ENCODE measurements at regions not wholly inside any gene's neighbourhood (a gene's known extent, or its start where the extent isn't known, plus 50 kb on each side); places are given as distances from the start of the nearest gene placed in this dataset.

DNA sequence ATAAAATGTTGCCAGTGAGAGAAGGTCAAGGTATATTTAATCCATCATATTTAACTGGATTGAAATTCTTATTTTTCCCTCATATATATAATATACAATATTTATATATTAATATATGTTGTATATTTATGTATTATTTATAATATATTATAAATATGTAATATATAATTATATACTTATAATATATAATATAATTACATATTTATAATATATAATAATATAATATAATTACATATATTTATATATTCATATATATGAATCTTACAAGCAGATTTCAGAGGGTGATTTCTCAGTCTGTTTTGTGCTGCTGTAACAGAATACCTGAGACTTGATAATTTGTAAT, 52.7 kb upstream of the TLE3 start:
- no peak for DNase-seq

DNA sequence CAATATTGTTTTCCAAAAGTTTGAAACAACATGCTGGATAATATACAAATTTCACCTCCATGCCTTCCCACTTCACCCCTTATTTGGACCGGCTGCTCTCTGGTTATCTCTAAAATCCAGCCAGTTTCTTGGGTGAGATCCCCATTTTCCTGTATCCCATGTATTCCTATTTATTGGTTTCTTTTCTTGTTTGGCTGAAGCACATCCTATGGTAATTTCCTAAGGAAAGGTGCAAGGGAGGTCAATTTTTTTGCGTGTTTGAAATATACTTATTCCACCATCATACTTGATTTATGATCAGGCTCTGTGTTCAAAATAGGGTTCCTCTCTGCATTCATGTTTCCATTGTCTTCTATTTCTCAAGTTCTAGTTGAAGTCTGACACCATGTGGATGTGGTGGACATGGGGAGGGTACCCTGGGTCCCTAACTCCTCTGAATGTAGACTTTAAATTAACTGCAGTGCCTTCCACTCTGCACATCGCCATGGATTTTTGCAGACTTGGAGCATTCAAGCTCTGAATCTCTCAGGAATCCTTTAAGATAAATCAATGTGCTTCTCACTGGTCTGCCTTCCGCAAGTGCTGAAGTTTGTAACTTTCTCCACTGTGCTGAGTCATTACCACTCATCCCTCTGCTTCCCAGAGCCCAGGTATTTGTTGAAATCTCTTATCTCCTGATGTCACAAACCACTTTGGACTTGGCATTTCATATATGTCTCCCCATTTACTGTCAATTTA, 52.1 kb upstream of the TLE3 start:
- no peak for DNase-seq

DNA sequence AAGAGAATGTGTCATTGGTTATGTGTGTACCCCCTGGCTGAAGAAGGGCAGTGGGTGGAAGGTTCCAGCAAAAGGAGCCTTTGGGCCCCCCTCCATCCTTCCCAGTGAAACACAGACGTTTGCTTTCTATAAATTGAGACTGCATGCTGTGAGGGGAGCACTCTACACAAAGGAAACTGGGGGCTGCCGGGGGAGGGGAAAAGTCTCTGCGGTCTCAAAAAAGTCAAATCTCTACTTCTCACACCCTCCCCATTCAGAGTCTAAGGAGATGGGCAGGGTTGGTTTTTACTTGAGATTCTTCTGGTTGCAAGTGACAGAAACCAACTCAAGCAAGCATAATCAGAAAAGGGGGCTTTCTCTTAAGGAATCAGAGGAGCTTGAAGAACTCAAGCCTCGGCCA, 50.1 kb upstream of the TLE3 start:
- no peak for DNase-seq

Data from nucleus accumbens (tissue), 56 donors.